H9 (cell line): ENCODE measurements at regions not wholly inside any gene's neighbourhood (a gene's known extent, or its start where the extent isn't known, plus 50 kb on each side); places are given as distances from the start of the nearest gene placed in this dataset.

Experiments
- DNase-seq: peaks from one replicate; pipeline ENCODE4 v3.0.0-alpha.2; 2017
- H2AFZ ChIP-seq: one replicate; pipeline ENCODE4 v1.6.1; 2013; ENCODE audit warnings: mild to moderate bottlenecking, low read length, control low read depth, moderate library complexity
- H2AK5ac ChIP-seq: 2 replicates; pipeline ENCODE4 v1.6.1; 2013; ENCODE audit warnings: low read length, control low read depth, mixed read lengths; ENCODE audit not compliant: insufficient read length
- H2BK120ac ChIP-seq: one replicate; pipeline ENCODE4 v1.6.1; 2013; ENCODE audit warnings: low read depth, mild to moderate bottlenecking, low read length, control low read depth, inconsistent platforms; ENCODE audit not compliant: poor library complexity, severe bottlenecking
- H2BK12ac ChIP-seq: 2 replicates; pipeline ENCODE4 v1.6.1; 2013; ENCODE audit warnings: low read length, control low read depth, mixed read lengths, low read depth; ENCODE audit not compliant: insufficient read length
- H2BK15ac ChIP-seq: 2 replicates; pipeline ENCODE4 v1.6.1; 2013; ENCODE audit warnings: low read depth, low read length, control low read depth
- H2BK20ac ChIP-seq: one replicate; pipeline ENCODE4 v1.6.1; 2013; ENCODE audit warnings: low read depth, mild to moderate bottlenecking, low read length, control low read depth, inconsistent platforms; ENCODE audit not compliant: poor library complexity, severe bottlenecking
- H2BK5ac ChIP-seq: 2 replicates; pipeline ENCODE4 v1.6.1; 2013; ENCODE audit warnings: low read length, control low read depth, mixed read lengths; ENCODE audit not compliant: insufficient read length
- H3K14ac ChIP-seq: 2 replicates; pipeline ENCODE4 v1.6.1; 2013; ENCODE audit warnings: low read length, control low read depth; ENCODE audit not compliant: insufficient read depth
- H3K18ac ChIP-seq: 2 replicates; pipeline ENCODE4 v1.6.1; 2013; ENCODE audit warnings: low read depth, mild to moderate bottlenecking, mixed read lengths, low read length, control low read depth; ENCODE audit not compliant: insufficient read length
- H3K23ac ChIP-seq: 2 replicates; pipeline ENCODE4 v1.6.1; 2013; ENCODE audit warnings: low read length, control low read depth, mixed read lengths, low read depth; ENCODE audit not compliant: insufficient read length
- H3K23me2 ChIP-seq: 2 replicates; pipeline ENCODE4 v1.6.1; 2013; ENCODE audit warnings: low read depth, mild to moderate bottlenecking, mixed read lengths, low read length, control low read depth; ENCODE audit not compliant: insufficient read length, poor library complexity, severe bottlenecking
- H3K27ac ChIP-seq: 2 replicates; pipeline ENCODE4 v1.5.1; 2013; ENCODE audit warnings: low read length, control low read depth, mixed read lengths, low read depth; ENCODE audit not compliant: insufficient read length
- H3K27me3 ChIP-seq: 2 replicates; pipeline ENCODE4 v1.6.1; 2013; ENCODE audit warnings: low read length, control low read depth, inconsistent platforms; ENCODE audit not compliant: insufficient read depth
- H3K4ac ChIP-seq: 2 replicates; pipeline ENCODE4 v1.6.1; 2013; ENCODE audit warnings: low read depth, mild to moderate bottlenecking, control low read depth, inconsistent platforms, low read length, moderate library complexity
- H3K4me1 ChIP-seq: 2 replicates; pipeline ENCODE4 v1.6.1; 2013; ENCODE audit warnings: low read length, control low read depth, inconsistent platforms; ENCODE audit not compliant: insufficient read depth
- H3K4me2 ChIP-seq: 2 replicates; pipeline ENCODE4 v1.6.1; 2013; ENCODE audit warnings: low read length, control low read depth, mixed read lengths; ENCODE audit not compliant: insufficient read length, insufficient read depth
- H3K56ac ChIP-seq: 2 replicates; pipeline ENCODE4 v1.6.1; 2013; ENCODE audit warnings: low read depth, mild to moderate bottlenecking, mixed read lengths, low read length, control low read depth; ENCODE audit not compliant: insufficient read length
- H3K79me1 ChIP-seq: 2 replicates; pipeline ENCODE4 v1.6.1; 2013; ENCODE audit warnings: low read depth, mild to moderate bottlenecking, moderate library complexity, low read length, control low read depth, inconsistent platforms; ENCODE audit not compliant: insufficient read depth, poor library complexity, severe bottlenecking
- H3K79me2 ChIP-seq: 2 replicates; pipeline ENCODE4 v1.6.1; 2013; ENCODE audit warnings: low read length, control low read depth, inconsistent platforms; ENCODE audit not compliant: insufficient read depth
- H3K9ac ChIP-seq: 2 replicates; pipeline ENCODE4 v1.6.1; 2013; ENCODE audit warnings: low read length, control low read depth, mixed read lengths; ENCODE audit not compliant: insufficient read length; ENCODE audit errors: extremely low read depth
- H3K9me3 ChIP-seq: one replicate; pipeline ENCODE4 v1.6.1; 2013; ENCODE audit warnings: low read depth, low read length, inconsistent platforms; ENCODE audit not compliant: control insufficient read depth
- H3T11ph ChIP-seq: one replicate; pipeline ENCODE4 v1.6.1; 2013; ENCODE audit warnings: mild to moderate bottlenecking, low read length, control low read depth, inconsistent platforms
- H4K20me1 ChIP-seq: one replicate; pipeline ENCODE4 v1.6.1; 2013; ENCODE audit not compliant: control insufficient read depth, insufficient read length, insufficient read depth
- H4K5ac ChIP-seq: 2 replicates; pipeline ENCODE4 v1.6.1; 2013; ENCODE audit warnings: low read depth, mild to moderate bottlenecking, mixed read lengths, low read length, control low read depth; ENCODE audit not compliant: insufficient read length
- H4K8ac ChIP-seq: replicated peaks from 2 replicates; pipeline ENCODE4 v1.6.1; 2013; ENCODE audit warnings: low read length, control low read depth, mixed read lengths, low read depth; ENCODE audit not compliant: insufficient read length
- H4K91ac ChIP-seq: 2 replicates; pipeline ENCODE4 v1.6.1; 2013; ENCODE audit warnings: low read depth, mild to moderate bottlenecking, moderate library complexity, mixed read lengths, low read length, control low read depth; ENCODE audit not compliant: insufficient read length
- H3K27ac Mint-ChIP-seq, 3 experiments: 2 replicates in 2 of 3; 3 replicates in 1 of 3; pipeline ENCODE4 v1.8.0; 2020 to 2021; ENCODE audit warnings: mixed read lengths in 3 of 3, mild to moderate bottlenecking in 1 of 3, moderate library complexity in 1 of 3
- H3K27me3 Mint-ChIP-seq: 2 replicates; pipeline ENCODE4 v1.8.0; 2021; ENCODE audit warnings: low read depth, mild to moderate bottlenecking, moderate library complexity, mixed read lengths
- H3K36me3 Mint-ChIP-seq, 3 experiments: 2 replicates in 2 of 3; 3 replicates in 1 of 3; pipeline ENCODE4 v1.8.0; 2020 to 2021; ENCODE audit warnings: low read depth in 3 of 3, mixed read lengths in 3 of 3; ENCODE audit not compliant: insufficient read depth in 1 of 3
- H3K4me1 Mint-ChIP-seq, 2 experiments: 2 replicates each; pipeline ENCODE4 v1.8.0; 2020; ENCODE audit warnings: mixed read lengths in 2 of 2
- H3K4me3 Mint-ChIP-seq, 2 experiments: 2 replicates in 1 of 2; 3 replicates in 1 of 2; pipeline ENCODE4 v1.8.0; 2020 to 2021; ENCODE audit warnings: mild to moderate bottlenecking in 2 of 2, mixed read lengths in 2 of 2, moderate library complexity in 1 of 2
- H3K9me3 Mint-ChIP-seq, 2 experiments: 2 replicates in 1 of 2; 3 replicates in 1 of 2; pipeline ENCODE4 v1.8.0; 2020; ENCODE audit warnings: mild to moderate bottlenecking in 2 of 2, mixed read lengths in 2 of 2, moderate library complexity in 1 of 2
- WGBS: extraction: QIAGEN DNeasy Blood & Tissue Kit; methylation state at CpG from one replicate; pipeline ENCODE4 v1.1.7; 2013; ENCODE audit warnings: missing lambda C conversion rate, low lambda C conversion rate, mixed read lengths; ENCODE audit not compliant: insufficient read length; ENCODE audit errors: extremely low coverage; 5-methylcytosine and 5-hydroxymethylcytosine counted together
- TF ChIP-seq, protein P1 (sequence below): fragments of 200-600 bp; sonication (generic); conservative IDR thresholded peaks from 3 replicates; pipeline ENCODE4 v1.8.0; 2021; ENCODE audit warnings: antibody characterized with exemption, mild to moderate bottlenecking

DNA sequence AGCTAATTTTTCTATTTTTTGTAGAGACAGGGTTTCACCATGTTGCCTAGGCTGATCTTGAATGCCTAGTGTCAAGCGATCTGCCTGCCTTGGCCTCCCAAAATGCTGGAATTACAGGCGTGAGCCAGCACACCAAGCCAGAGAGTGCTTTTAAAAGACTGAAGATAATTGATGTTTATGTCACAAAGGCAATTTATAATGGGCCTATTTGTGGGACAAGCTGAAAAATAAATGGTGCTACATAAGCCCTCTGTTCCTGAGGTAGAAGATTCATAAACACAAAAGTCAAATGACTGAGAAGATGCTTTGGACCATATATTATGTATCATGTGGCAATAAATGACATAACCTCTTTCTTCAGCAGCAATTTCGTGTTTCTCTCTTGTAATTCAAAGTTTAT, 329.6 kb downstream of the GABRB2 start:
- no peak overlapping the region for H2AK5ac ChIP-seq
- H2AFZ ChIP-seq: no peak overlapping the region
- Mint-ChIP-seq H3K9me3 (no peaks in the 10 kb centered on the region; a peak in 1 of 5 replicates), H3K36me3 (no peaks in the 10 kb centered on the region; a peak in 2 of 7 replicates), H3K27ac (no peak overlapping the region), H3K4me3 (no peak overlapping the region), H3K4me1 (no peaks in the 10 kb centered on the region), H3K27me3 (no peaks in the 10 kb centered on the region)
- TF ChIP-seq, protein P1, sequence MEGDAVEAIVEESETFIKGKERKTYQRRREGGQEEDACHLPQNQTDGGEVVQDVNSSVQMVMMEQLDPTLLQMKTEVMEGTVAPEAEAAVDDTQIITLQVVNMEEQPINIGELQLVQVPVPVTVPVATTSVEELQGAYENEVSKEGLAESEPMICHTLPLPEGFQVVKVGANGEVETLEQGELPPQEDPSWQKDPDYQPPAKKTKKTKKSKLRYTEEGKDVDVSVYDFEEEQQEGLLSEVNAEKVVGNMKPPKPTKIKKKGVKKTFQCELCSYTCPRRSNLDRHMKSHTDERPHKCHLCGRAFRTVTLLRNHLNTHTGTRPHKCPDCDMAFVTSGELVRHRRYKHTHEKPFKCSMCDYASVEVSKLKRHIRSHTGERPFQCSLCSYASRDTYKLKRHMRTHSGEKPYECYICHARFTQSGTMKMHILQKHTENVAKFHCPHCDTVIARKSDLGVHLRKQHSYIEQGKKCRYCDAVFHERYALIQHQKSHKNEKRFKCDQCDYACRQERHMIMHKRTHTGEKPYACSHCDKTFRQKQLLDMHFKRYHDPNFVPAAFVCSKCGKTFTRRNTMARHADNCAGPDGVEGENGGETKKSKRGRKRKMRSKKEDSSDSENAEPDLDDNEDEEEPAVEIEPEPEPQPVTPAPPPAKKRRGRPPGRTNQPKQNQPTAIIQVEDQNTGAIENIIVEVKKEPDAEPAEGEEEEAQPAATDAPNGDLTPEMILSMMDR: no peak
- no peak overlapping the region for H4K8ac ChIP-seq
- H4K20me1 ChIP-seq: no peaks in the 10 kb centered on the region
- H3K79me2 ChIP-seq: no peaks in the 10 kb centered on the region
- H3K4ac ChIP-seq: no peak overlapping the region
- no CpG with 5 or more reads among the region's 3 CpGs for WGBS
- H3K9ac ChIP-seq: no peak overlapping the region
- DNase-seq: no peak
- H3K4me2 ChIP-seq: no peak overlapping the region
- H4K5ac ChIP-seq: no peak overlapping the region
- no peak overlapping the region for H2BK20ac ChIP-seq
- no peak overlapping the region for H3K18ac ChIP-seq
- no peak overlapping the region for H3K56ac ChIP-seq
- H3K23ac ChIP-seq: no peak overlapping the region
- no peaks in the 10 kb centered on the region for H3K79me1 ChIP-seq
- no peaks in the 10 kb centered on the region for H3K4me1 ChIP-seq
- no peak overlapping the region for H3K14ac ChIP-seq
- no peak overlapping the region for H4K91ac ChIP-seq
- no peaks in the 10 kb centered on the region for H3K27me3 ChIP-seq
- H3K27ac ChIP-seq: no peak overlapping the region
- no peak overlapping the region for H3T11ph ChIP-seq
- H2BK5ac ChIP-seq: no peak overlapping the region
- no peak overlapping the region for H2BK12ac ChIP-seq
- H3K23me2 ChIP-seq: no peaks in the 10 kb centered on the region
- H2BK15ac ChIP-seq: no peak overlapping the region
- H2BK120ac ChIP-seq: no peak overlapping the region
- H3K9me3 ChIP-seq: no peaks in the 10 kb centered on the region
